ENCODE measurements at regions not wholly inside any gene's neighbourhood (a gene's known extent, or its start where the extent isn't known, plus 50 kb on each side); places are given as distances from the start of the nearest gene placed in this dataset.

DNA sequence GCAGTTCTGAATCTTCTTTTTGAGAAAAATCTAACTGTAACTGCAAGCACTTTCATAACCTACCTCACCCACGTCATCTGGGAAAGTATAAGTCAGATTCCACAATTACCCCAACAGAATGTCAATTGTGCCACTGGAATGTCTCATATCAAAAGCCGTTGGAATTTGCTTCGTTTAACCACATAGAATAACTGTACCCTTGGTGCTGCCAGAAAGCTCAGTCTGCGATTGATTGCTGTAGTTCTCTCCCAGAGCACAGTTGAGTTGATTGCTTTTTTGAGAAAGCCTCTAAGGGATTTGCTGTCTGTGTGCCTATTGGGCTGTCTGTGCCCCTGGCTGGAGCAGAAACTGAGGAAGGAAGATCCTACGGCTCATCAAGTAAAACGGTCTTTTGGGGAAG, 583.6 kb downstream of the TMEM38B start:
- Histone ChIP-seq H3K27me3 (replicated peaks; ENCODE audit: insufficient read depth) (no peaks in the 10 kb centered on the region), H3K4me2 (ENCODE audit: unreplicated experiment) (no peak overlapping the region), H3K36me3 (ENCODE audit: low read depth) (no peaks in the 10 kb centered on the region), H3K79me2 (ENCODE audit: insufficient read depth) (no peaks in the 10 kb centered on the region), H2AFZ (no peak overlapping the region), H3K27ac (no peak overlapping the region), H3K9me3 (ENCODE audit: low read depth) (no peaks in the 10 kb centered on the region), H3K9me2 (ENCODE audit: insufficient read depth) (no peaks in the 10 kb centered on the region), H3F3A (ENCODE audit: insufficient read depth) (no peaks in the 10 kb centered on the region), H3K4me1 (ENCODE audit: insufficient read depth) (no peaks in the 10 kb centered on the region), H4K20me1 (ENCODE audit: insufficient read depth) (no peaks in the 10 kb centered on the region), H3K4me3 (no peak overlapping the region), H3K9ac (no peak overlapping the region)
- in situ Hi-C loops (cut with MboI): no loop called here
- 21 to 23% methylated on average over 6 of the region's 6 CpGs for WGBS, 2 experiments (ENCODE audit: low coverage in 1 of 2, low lambda C conversion rate in 2 of 2, missing lambda C conversion rate in 2 of 2)
- no peak for DNase-seq
- TF ChIP-seq EZH2phosphoT487 (IDR thresholded peaks at IDR 0.05; ENCODE audit: insufficient read depth, low read depth) (no peak), EZH2 (IDR thresholded peaks at IDR 0.05; ENCODE audit: insufficient read depth, poor library complexity, severe bottlenecking) (no peak)

DNA sequence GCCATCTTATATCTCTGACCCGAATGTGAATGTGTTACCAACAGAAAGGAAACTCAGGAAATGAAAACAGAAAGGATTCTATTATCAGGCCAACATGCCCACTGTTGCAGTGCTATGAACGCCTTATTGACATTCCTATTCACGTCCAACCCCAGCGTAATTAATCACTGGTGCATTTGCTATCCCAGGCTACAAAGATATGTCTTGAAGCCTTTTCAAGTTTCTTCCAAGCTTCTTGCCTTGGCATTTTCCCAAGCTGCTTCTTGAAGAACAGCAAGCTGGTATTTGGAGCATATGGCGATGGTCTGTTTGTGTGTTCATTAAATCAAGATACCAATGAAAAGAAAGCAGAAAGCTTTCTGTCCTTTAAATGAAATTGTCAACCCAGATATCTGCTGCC, 579.2 kb upstream of the ZNF462 start:
- H3K27ac ChIP-seq: no peak overlapping the region
- no peaks in the 10 kb centered on the region for H3K36me3 ChIP-seq (ENCODE audit: low read depth)
- no peaks in the 10 kb centered on the region for H3K79me2 ChIP-seq (ENCODE audit: insufficient read depth)
- in situ Hi-C loops (cut with MboI): no loop called here
- no peaks in the 10 kb centered on the region for H3F3A ChIP-seq (ENCODE audit: insufficient read depth)
- no peaks in the 10 kb centered on the region for H3K9me2 ChIP-seq (ENCODE audit: insufficient read depth)
- WGBS, 2 experiments (ENCODE audit: low coverage in 1 of 2, low lambda C conversion rate in 2 of 2, missing lambda C conversion rate in 2 of 2): 2% methylated on average over 5 of the region's 5 CpGs
- no peaks in the 10 kb centered on the region for H3K4me1 ChIP-seq (ENCODE audit: insufficient read depth)
- no peak overlapping the region for H3K9ac ChIP-seq
- H4K20me1 ChIP-seq (ENCODE audit: insufficient read depth): no peaks in the 10 kb centered on the region
- no peak overlapping the region for H3K4me2 ChIP-seq (ENCODE audit: unreplicated experiment)
- no peaks in the 10 kb centered on the region for H3K27me3 ChIP-seq (replicated peaks; ENCODE audit: insufficient read depth)
- no peak for DNase-seq
- TF ChIP-seq EZH2phosphoT487 (IDR thresholded peaks at IDR 0.05; ENCODE audit: insufficient read depth, low read depth) (no peak), EZH2 (IDR thresholded peaks at IDR 0.05; ENCODE audit: insufficient read depth, poor library complexity, severe bottlenecking) (no peak)
- H2AFZ ChIP-seq: no peak overlapping the region
- H3K4me3 ChIP-seq: no peak overlapping the region
- H3K9me3 ChIP-seq (ENCODE audit: low read depth): no peaks in the 10 kb centered on the region

DNA sequence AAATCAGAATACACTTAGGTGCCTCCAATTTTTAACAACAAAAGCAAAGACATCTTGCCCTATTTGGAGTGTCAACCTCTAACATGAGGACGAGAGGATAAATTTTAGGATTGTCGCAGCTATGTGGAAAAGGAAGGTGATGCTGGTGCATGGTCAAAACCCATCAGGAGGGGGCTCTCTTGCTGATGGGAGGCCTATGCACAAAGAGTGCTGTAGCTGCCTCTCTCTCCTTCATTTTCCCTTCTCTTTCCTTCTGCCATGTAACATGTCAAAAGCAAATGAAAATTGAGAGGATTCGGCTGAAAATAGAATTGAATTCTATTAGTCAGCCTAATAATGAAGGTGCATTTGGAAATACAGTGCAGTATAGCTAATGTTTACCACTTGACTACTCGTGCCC, 578.7 kb upstream of the ZNF462 start:
- no peak overlapping the region for H3K4me3 ChIP-seq
- TF ChIP-seq EZH2 (IDR thresholded peaks at IDR 0.05; ENCODE audit: insufficient read depth, poor library complexity, severe bottlenecking) (no peak), EZH2phosphoT487 (IDR thresholded peaks at IDR 0.05; ENCODE audit: insufficient read depth, low read depth) (no peak)
- WGBS, 2 experiments (ENCODE audit: low coverage in 1 of 2, low lambda C conversion rate in 2 of 2, missing lambda C conversion rate in 2 of 2): 31 to 38% methylated on average over 4 of the region's 4 CpGs
- no peaks in the 10 kb centered on the region for H3K4me1 ChIP-seq (ENCODE audit: insufficient read depth)
- in situ Hi-C loops (cut with MboI): no loop called here
- peak; percentile 0 for DNase-seq
- no peaks in the 10 kb centered on the region for H4K20me1 ChIP-seq (ENCODE audit: insufficient read depth)
- H3K9me3 ChIP-seq (ENCODE audit: low read depth): no peaks in the 10 kb centered on the region
- H3K4me2 ChIP-seq (ENCODE audit: unreplicated experiment): no peak overlapping the region
- H3K79me2 ChIP-seq (ENCODE audit: insufficient read depth): no peaks in the 10 kb centered on the region
- H2AFZ ChIP-seq: no peak overlapping the region
- H3K27ac ChIP-seq: no peak overlapping the region
- no peaks in the 10 kb centered on the region for H3K27me3 ChIP-seq (replicated peaks; ENCODE audit: insufficient read depth)
- H3F3A ChIP-seq (ENCODE audit: insufficient read depth): no peaks in the 10 kb centered on the region
- no peak overlapping the region for H3K9ac ChIP-seq
- H3K36me3 ChIP-seq (ENCODE audit: low read depth): no peaks in the 10 kb centered on the region
- H3K9me2 ChIP-seq (ENCODE audit: insufficient read depth): no peaks in the 10 kb centered on the region

DNA sequence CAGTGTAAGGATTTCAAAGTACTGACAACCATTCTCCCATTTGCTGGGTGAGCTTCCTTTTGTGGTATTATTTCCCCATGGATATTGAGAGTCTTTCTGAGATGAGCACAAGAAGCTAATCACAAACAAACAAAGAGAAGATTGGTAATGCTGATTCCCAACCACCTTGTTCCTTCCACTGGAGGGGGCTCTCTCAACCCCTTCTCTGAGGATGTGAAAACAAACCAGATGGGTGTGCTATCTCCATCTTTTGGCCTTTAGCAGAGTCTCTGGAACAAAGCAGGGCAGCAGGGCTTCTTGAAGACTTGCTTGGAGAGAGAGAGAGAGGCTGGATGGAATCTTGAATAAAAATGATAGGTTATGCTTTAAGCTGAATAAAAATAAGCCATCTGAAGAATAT, 576.7 kb upstream of the ZNF462 start:
- Histone ChIP-seq H3K9ac (no peak overlapping the region), H3K9me3 (ENCODE audit: low read depth) (no peaks in the 10 kb centered on the region), H3K36me3 (ENCODE audit: low read depth) (no peaks in the 10 kb centered on the region), H3K79me2 (ENCODE audit: insufficient read depth) (no peaks in the 10 kb centered on the region), H3K27me3 (replicated peaks; ENCODE audit: insufficient read depth) (no peaks in the 10 kb centered on the region), H2AFZ (no peak overlapping the region), H3K4me3 (no peak overlapping the region), H3K27ac (no peak overlapping the region), H4K20me1 (ENCODE audit: insufficient read depth) (no peaks in the 10 kb centered on the region), H3K9me2 (ENCODE audit: insufficient read depth) (no peaks in the 10 kb centered on the region), H3K4me1 (ENCODE audit: insufficient read depth) (no peaks in the 10 kb centered on the region), H3K4me2 (ENCODE audit: unreplicated experiment) (no peak overlapping the region), H3F3A (ENCODE audit: insufficient read depth) (no peaks in the 10 kb centered on the region)
- DNase-seq: no peak
- in situ Hi-C loops (cut with MboI): no loop called here
- no peak for TF ChIP-seq EZH2phosphoT487 (IDR thresholded peaks at IDR 0.05; ENCODE audit: insufficient read depth, low read depth)
- TF ChIP-seq EZH2 (IDR thresholded peaks at IDR 0.05; ENCODE audit: insufficient read depth, poor library complexity, severe bottlenecking): no peak

GRCh38 chr9:106287091-106287631, 575.8 kb upstream of the ZNF462 start:
- Histone ChIP-seq H3K9me2 (ENCODE audit: insufficient read depth) (no peaks in the 10 kb centered on the region), H3K9me3 (ENCODE audit: low read depth) (no peaks in the 10 kb centered on the region), H3K79me2 (ENCODE audit: insufficient read depth) (no peaks in the 10 kb centered on the region), H3K4me2 (ENCODE audit: unreplicated experiment) (no peak overlapping the region), H3F3A (ENCODE audit: insufficient read depth) (no peaks in the 10 kb centered on the region), H3K27me3 (replicated peaks; ENCODE audit: insufficient read depth) (no peaks in the 10 kb centered on the region), H3K4me3 (no peak overlapping the region), H2AFZ (no peak overlapping the region), H3K27ac (no peak overlapping the region), H4K20me1 (ENCODE audit: insufficient read depth) (no peaks in the 10 kb centered on the region), H3K36me3 (ENCODE audit: low read depth) (no peaks in the 10 kb centered on the region), H3K4me1 (ENCODE audit: insufficient read depth) (no peaks in the 10 kb centered on the region), H3K9ac (no peak overlapping the region)
- no peak for DNase-seq
- in situ Hi-C loops (cut with MboI): no loop called here
- TF ChIP-seq EZH2phosphoT487 (IDR thresholded peaks at IDR 0.05; ENCODE audit: insufficient read depth, low read depth) (no peak), EZH2 (IDR thresholded peaks at IDR 0.05; ENCODE audit: insufficient read depth, poor library complexity, severe bottlenecking) (no peak)
- WGBS, 2 experiments (ENCODE audit: low coverage in 1 of 2, low lambda C conversion rate in 2 of 2, missing lambda C conversion rate in 2 of 2): 3% methylated on average over 10 of the region's 10 CpGs
